ENCODE measurements at regions not wholly inside any gene's neighbourhood (a gene's known extent, or its start where the extent isn't known, plus 50 kb on each side); places are given as distances from the start of the nearest gene placed in this dataset.

- DNase-seq (ENCODE audit: low read depth in 1 of 2, low spot score in 1 of 2), result no peak
- Histone ChIP-seq H3K4me3 (replicated peaks; ENCODE audit: insufficient read depth, low read length) (no peak overlapping the region), H3K27me3 (ENCODE audit: insufficient read depth, poor library complexity, severe bottlenecking) (no peaks in the 10 kb centered on the region), H3K27ac (replicated peaks) (no peak overlapping the region)
- TF ChIP-seq REST (IDR thresholded peaks at IDR 0.05; ENCODE audit: insufficient replicate concordance, low read depth), result no peak
- TF ChIP-seq SPI1 (IDR thresholded peaks at IDR 0.05; ENCODE audit: borderline replicate concordance, low read depth), result no peak
- TF ChIP-seq POLR2AphosphoS5 (IDR thresholded peaks at IDR 0.05; ENCODE audit: low read depth), result no peak
- TF ChIP-seq, protein P1, sequence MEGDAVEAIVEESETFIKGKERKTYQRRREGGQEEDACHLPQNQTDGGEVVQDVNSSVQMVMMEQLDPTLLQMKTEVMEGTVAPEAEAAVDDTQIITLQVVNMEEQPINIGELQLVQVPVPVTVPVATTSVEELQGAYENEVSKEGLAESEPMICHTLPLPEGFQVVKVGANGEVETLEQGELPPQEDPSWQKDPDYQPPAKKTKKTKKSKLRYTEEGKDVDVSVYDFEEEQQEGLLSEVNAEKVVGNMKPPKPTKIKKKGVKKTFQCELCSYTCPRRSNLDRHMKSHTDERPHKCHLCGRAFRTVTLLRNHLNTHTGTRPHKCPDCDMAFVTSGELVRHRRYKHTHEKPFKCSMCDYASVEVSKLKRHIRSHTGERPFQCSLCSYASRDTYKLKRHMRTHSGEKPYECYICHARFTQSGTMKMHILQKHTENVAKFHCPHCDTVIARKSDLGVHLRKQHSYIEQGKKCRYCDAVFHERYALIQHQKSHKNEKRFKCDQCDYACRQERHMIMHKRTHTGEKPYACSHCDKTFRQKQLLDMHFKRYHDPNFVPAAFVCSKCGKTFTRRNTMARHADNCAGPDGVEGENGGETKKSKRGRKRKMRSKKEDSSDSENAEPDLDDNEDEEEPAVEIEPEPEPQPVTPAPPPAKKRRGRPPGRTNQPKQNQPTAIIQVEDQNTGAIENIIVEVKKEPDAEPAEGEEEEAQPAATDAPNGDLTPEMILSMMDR (IDR thresholded peaks at IDR 0.05; ENCODE audit: insufficient read depth, low read length), result no peak
- TF ChIP-seq GABPA (IDR thresholded peaks at IDR 0.05; ENCODE audit: low read depth), result no peak
Observed at GRCh38 chr9:135350003-135350315, 129.6 kb upstream of the PPP1R26 start.

DNA sequence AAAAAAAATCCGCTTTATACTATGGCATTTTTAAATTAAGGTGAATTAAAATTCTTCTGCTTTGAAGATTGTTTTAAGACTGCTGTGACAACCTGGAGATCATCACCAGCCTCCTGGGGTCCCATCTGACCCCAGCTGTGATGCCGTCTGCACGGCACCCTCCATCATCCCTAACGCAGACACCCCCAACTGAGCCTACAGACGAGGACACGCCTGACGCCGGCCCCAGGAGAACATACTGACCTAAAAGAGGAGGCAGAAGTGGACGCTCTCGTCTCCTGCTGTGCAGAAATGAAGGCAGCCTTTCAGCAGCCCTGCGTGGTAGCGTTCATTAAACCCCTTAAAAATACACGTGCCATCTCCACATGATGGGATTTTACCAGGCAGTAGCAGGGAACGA, 125.6 kb upstream of the PPP1R26 start:
- DNase-seq (ENCODE audit: low read depth in 1 of 2, low spot score in 1 of 2), result no peak
- H3K27ac ChIP-seq (replicated peaks), result no peak overlapping the region

GRCh38 chr9:135355521-135356011, 124.0 kb upstream of the PPP1R26 start:
- Histone ChIP-seq H3K27ac (replicated peaks) (no peak overlapping the region), H3K4me3 (replicated peaks; ENCODE audit: insufficient read depth, low read length) (no peak overlapping the region), H3K27me3 (ENCODE audit: insufficient read depth, poor library complexity, severe bottlenecking) (no peaks in the 10 kb centered on the region)
- DNase-seq (ENCODE audit: low read depth in 1 of 2, low spot score in 1 of 2), result no peak
- TF ChIP-seq REST (IDR thresholded peaks at IDR 0.05; ENCODE audit: insufficient replicate concordance, low read depth) (no peak), GABPA (IDR thresholded peaks at IDR 0.05; ENCODE audit: low read depth) (no peak), POLR2AphosphoS5 (IDR thresholded peaks at IDR 0.05; ENCODE audit: low read depth) (no peak), SPI1 (IDR thresholded peaks at IDR 0.05; ENCODE audit: borderline replicate concordance, low read depth) (no peak)
- TF ChIP-seq, protein P1 (IDR thresholded peaks at IDR 0.05; ENCODE audit: insufficient read depth, low read length), result no peak

More for the DNA sequence above, 125.6 kb upstream of the PPP1R26 start:
- Histone ChIP-seq H3K27me3 (ENCODE audit: insufficient read depth, poor library complexity, severe bottlenecking) (no peaks in the 10 kb centered on the region), H3K4me3 (replicated peaks; ENCODE audit: insufficient read depth, low read length) (no peak overlapping the region)
- TF ChIP-seq SPI1 (IDR thresholded peaks at IDR 0.05; ENCODE audit: borderline replicate concordance, low read depth), result no peak
- TF ChIP-seq, protein P1 (IDR thresholded peaks at IDR 0.05; ENCODE audit: insufficient read depth, low read length), result no peak
- TF ChIP-seq REST (IDR thresholded peaks at IDR 0.05; ENCODE audit: insufficient replicate concordance, low read depth), result no peak
- no peak for TF ChIP-seq POLR2AphosphoS5 (IDR thresholded peaks at IDR 0.05; ENCODE audit: low read depth)
- TF ChIP-seq GABPA (IDR thresholded peaks at IDR 0.05; ENCODE audit: low read depth), result no peak
